ENCODE measurements at regions not wholly inside any gene's neighbourhood (a gene's known extent, or its start where the extent isn't known, plus 50 kb on each side); places are given as distances from the start of the nearest gene placed in this dataset.

- H3K4me2 ChIP-seq (ENCODE audit: unreplicated experiment), result no peak overlapping the region
- no peak overlapping the region for H3K4me3 ChIP-seq
- in situ Hi-C loops (cut with MboI), result no loop called here
- TF ChIP-seq EZH2 (IDR thresholded peaks at IDR 0.05; ENCODE audit: insufficient read depth, poor library complexity, severe bottlenecking) (no peak), EZH2phosphoT487 (IDR thresholded peaks at IDR 0.05; ENCODE audit: insufficient read depth, low read depth) (no peak)
- DNase-seq, result no peak
- no peak overlapping the region for H2AFZ ChIP-seq
- no peaks in the 10 kb centered on the region for H3K36me3 ChIP-seq (ENCODE audit: low read depth)
- 91 to 95% methylated on average over 2 of the region's 2 CpGs for WGBS, 2 experiments (ENCODE audit: low coverage in 1 of 2, low lambda C conversion rate in 2 of 2, missing lambda C conversion rate in 2 of 2)
- no peaks in the 10 kb centered on the region for H3F3A ChIP-seq (ENCODE audit: insufficient read depth)
- no peak overlapping the region for H3K9ac ChIP-seq
- H4K20me1 ChIP-seq (ENCODE audit: insufficient read depth), result no peaks in the 10 kb centered on the region
- no peaks in the 10 kb centered on the region for H3K9me2 ChIP-seq (ENCODE audit: insufficient read depth)
- H3K9me3 ChIP-seq (ENCODE audit: low read depth), result no peaks in the 10 kb centered on the region
- no peaks in the 10 kb centered on the region; the same call in 1 of the 2 replicates for H3K4me1 ChIP-seq (ENCODE audit: insufficient read depth)
- H3K27ac ChIP-seq, result no peak overlapping the region
- no peaks in the 10 kb centered on the region for H3K79me2 ChIP-seq (ENCODE audit: insufficient read depth)
- H3K27me3 ChIP-seq (replicated peaks; ENCODE audit: insufficient read depth), result peaks cover 3% of the 10 kb centered on the region; the same call in 1 of the 2 replicates
These were observed 201.7 kb upstream of the FOXQ1 start for GRCh38 chr6:1110164-1110563.

GRCh38 chr6:1109134-1109533 is 202.8 kb upstream of the FOXQ1 start:
- no peaks in the 10 kb centered on the region for H3K9me2 ChIP-seq (ENCODE audit: insufficient read depth)
- no peak for TF ChIP-seq EZH2phosphoT487 (IDR thresholded peaks at IDR 0.05; ENCODE audit: insufficient read depth, low read depth)
- no peak for TF ChIP-seq EZH2 (IDR thresholded peaks at IDR 0.05; ENCODE audit: insufficient read depth, poor library complexity, severe bottlenecking)
- no peaks in the 10 kb centered on the region for H3K79me2 ChIP-seq (ENCODE audit: insufficient read depth)
- H2AFZ ChIP-seq, result no peak overlapping the region
- no peaks in the 10 kb centered on the region for H3K36me3 ChIP-seq (ENCODE audit: low read depth)
- H3F3A ChIP-seq (ENCODE audit: insufficient read depth), result no peaks in the 10 kb centered on the region
- no peak overlapping the region for H3K4me2 ChIP-seq (ENCODE audit: unreplicated experiment)
- H3K27me3 ChIP-seq (replicated peaks; ENCODE audit: insufficient read depth), result peaks cover 3% of the 10 kb centered on the region
- no peaks in the 10 kb centered on the region for H4K20me1 ChIP-seq (ENCODE audit: insufficient read depth)
- H3K4me1 ChIP-seq (ENCODE audit: insufficient read depth), result no peaks in the 10 kb centered on the region; the same call in 1 of the 2 replicates
- no peak overlapping the region for H3K9ac ChIP-seq
- WGBS, 2 experiments (ENCODE audit: low coverage in 1 of 2, low lambda C conversion rate in 2 of 2, missing lambda C conversion rate in 2 of 2), result 67 to 76% methylated on average over 2 of the region's 2 CpGs
- H3K9me3 ChIP-seq (ENCODE audit: low read depth), result no peaks in the 10 kb centered on the region
- no peak overlapping the region for H3K4me3 ChIP-seq
- in situ Hi-C loops (cut with MboI), result no loop called here
- no peak for DNase-seq
- no peak overlapping the region for H3K27ac ChIP-seq

- Histone ChIP-seq H2AFZ (no peak overlapping the region), H3K27ac (no peak overlapping the region), H3K4me3 (no peak overlapping the region), H3K9me3 (ENCODE audit: low read depth) (no peaks in the 10 kb centered on the region), H3K9ac (no peak overlapping the region), H3K9me2 (ENCODE audit: insufficient read depth) (no peaks in the 10 kb centered on the region), H3K4me1 (ENCODE audit: insufficient read depth) (no peaks in the 10 kb centered on the region; the same call in 1 of the 2 replicates), H3K79me2 (ENCODE audit: insufficient read depth) (no peaks in the 10 kb centered on the region), H3K36me3 (ENCODE audit: low read depth) (no peaks in the 10 kb centered on the region), H4K20me1 (ENCODE audit: insufficient read depth) (no peaks in the 10 kb centered on the region), H3F3A (ENCODE audit: insufficient read depth) (no peaks in the 10 kb centered on the region), H3K27me3 (replicated peaks; ENCODE audit: insufficient read depth) (peaks cover 9% of the 10 kb centered on the region), H3K4me2 (ENCODE audit: unreplicated experiment) (no peak overlapping the region)
- DNase-seq, result no peak
- 87 to 92% methylated on average over 8 of the region's 8 CpGs for WGBS, 2 experiments (ENCODE audit: low coverage in 1 of 2, low lambda C conversion rate in 2 of 2, missing lambda C conversion rate in 2 of 2)
- in situ Hi-C loops (cut with MboI), result no loop called here
- TF ChIP-seq EZH2phosphoT487 (IDR thresholded peaks at IDR 0.05; ENCODE audit: insufficient read depth, low read depth), result no peak
- TF ChIP-seq EZH2 (IDR thresholded peaks at IDR 0.05; ENCODE audit: insufficient read depth, poor library complexity, severe bottlenecking), result no peak
These were observed 203.7 kb upstream of the FOXQ1 start for GRCh38 chr6:1108198-1108597.

GRCh38 chr6:1107578-1107977 is 204.3 kb upstream of the FOXQ1 start:
- H3K4me2 ChIP-seq (ENCODE audit: unreplicated experiment), result no peak overlapping the region
- no peak for DNase-seq
- no peak overlapping the region for H3K9ac ChIP-seq
- TF ChIP-seq EZH2phosphoT487 (IDR thresholded peaks at IDR 0.05; ENCODE audit: insufficient read depth, low read depth), result no peak
- TF ChIP-seq EZH2 (IDR thresholded peaks at IDR 0.05; ENCODE audit: insufficient read depth, poor library complexity, severe bottlenecking), result no peak
- H3K9me3 ChIP-seq (ENCODE audit: low read depth), result no peaks in the 10 kb centered on the region
- H3K27me3 ChIP-seq (replicated peaks; ENCODE audit: insufficient read depth), result peaks cover 9% of the 10 kb centered on the region
- no peak overlapping the region for H2AFZ ChIP-seq
- in situ Hi-C loops (cut with MboI), result no loop called here
- H3F3A ChIP-seq (ENCODE audit: insufficient read depth), result no peaks in the 10 kb centered on the region
- no peaks in the 10 kb centered on the region; the same call in 1 of the 2 replicates for H3K4me1 ChIP-seq (ENCODE audit: insufficient read depth)
- no peaks in the 10 kb centered on the region for H4K20me1 ChIP-seq (ENCODE audit: insufficient read depth)
- no peak overlapping the region for H3K4me3 ChIP-seq
- no peak overlapping the region for H3K27ac ChIP-seq
- no peaks in the 10 kb centered on the region for H3K36me3 ChIP-seq (ENCODE audit: low read depth)
- no peaks in the 10 kb centered on the region for H3K79me2 ChIP-seq (ENCODE audit: insufficient read depth)
- no peaks in the 10 kb centered on the region for H3K9me2 ChIP-seq (ENCODE audit: insufficient read depth)
- 85 to 92% methylated on average over 4 of the region's 4 CpGs for WGBS, 2 experiments (ENCODE audit: low coverage in 1 of 2, low lambda C conversion rate in 2 of 2, missing lambda C conversion rate in 2 of 2)

All from GM23248 (cell line).